ENCODE measurements at regions not wholly inside any gene's neighbourhood (a gene's known extent, or its start where the extent isn't known, plus 50 kb on each side); places are given as distances from the start of the nearest gene placed in this dataset.

DNA sequence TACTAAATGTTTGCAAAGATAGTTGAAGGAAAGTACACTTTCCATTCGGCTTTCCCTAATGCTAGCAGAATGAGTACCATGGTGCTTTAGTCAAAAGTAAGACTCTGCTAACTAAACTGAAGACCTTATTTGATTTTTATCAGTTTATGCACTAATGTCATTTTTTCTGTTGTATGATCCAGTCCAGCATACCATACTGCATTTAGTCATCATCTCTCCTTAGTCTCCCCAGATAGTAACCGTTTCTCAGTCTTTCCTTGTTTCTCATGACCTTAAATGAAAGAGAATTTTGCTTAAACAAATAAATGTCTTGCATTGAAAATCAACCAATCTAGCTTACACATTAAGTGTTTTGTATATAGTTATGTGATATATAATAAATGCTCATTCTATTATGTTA lies 529.5 kb upstream of the SEMA3D start:
- Histone ChIP-seq H3K27ac (no peak overlapping the region), H3K9me3 (ENCODE audit: low read depth, low read length) (no peaks in the 10 kb centered on the region), H3K36me3 (ENCODE audit: insufficient read depth, low read length) (no peaks in the 10 kb centered on the region), H3K9ac (ENCODE audit: insufficient read length) (no peak overlapping the region), H3K4me3 (no peak overlapping the region)
- DNase-seq (ENCODE audit: low read depth, low spot score) = no peak
- no peak for TF ChIP-seq FOXP2 (optimal IDR thresholded peaks at IDR 0.05; ENCODE audit: control extremely low read depth, extremely low read length, insufficient read depth)
- no peak for TF ChIP-seq EZH2 (IDR thresholded peaks at IDR 0.05)

DNA sequence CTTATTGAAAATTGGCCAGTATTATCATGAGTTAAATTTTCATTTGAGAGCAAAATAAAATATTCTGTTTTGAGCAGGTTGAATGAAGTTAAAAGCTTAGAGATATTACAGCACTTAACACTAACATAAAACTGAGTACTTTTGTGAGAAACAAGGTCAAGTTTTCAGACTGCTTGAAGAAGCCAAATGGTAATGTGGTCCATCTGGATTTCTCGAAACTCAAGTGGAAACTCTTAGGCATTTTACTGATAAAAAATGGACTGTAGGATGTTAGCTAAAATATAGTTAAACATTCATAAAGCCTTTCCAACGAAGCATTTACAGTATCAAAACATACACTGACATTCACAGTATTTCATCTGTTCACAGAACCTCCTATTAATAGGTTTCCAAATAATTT lies 528.1 kb upstream of the SEMA3D start:
- DNase-seq (ENCODE audit: low read depth, low spot score) = no peak
- no peaks in the 10 kb centered on the region for H3K36me3 ChIP-seq (ENCODE audit: insufficient read depth, low read length)
- H3K9ac ChIP-seq (ENCODE audit: insufficient read length) = no peak overlapping the region
- H3K4me3 ChIP-seq = no peak overlapping the region
- no peaks in the 10 kb centered on the region for H3K9me3 ChIP-seq (ENCODE audit: low read depth, low read length)
- no peak overlapping the region for H3K27ac ChIP-seq
- TF ChIP-seq EZH2 (IDR thresholded peaks at IDR 0.05) (no peak), FOXP2 (optimal IDR thresholded peaks at IDR 0.05; ENCODE audit: control extremely low read depth, extremely low read length, insufficient read depth) (no peak), POLR2AphosphoS5 (IDR thresholded peaks at IDR 0.05; ENCODE audit: borderline replicate concordance, low read depth, low read length) (no peak)

DNA sequence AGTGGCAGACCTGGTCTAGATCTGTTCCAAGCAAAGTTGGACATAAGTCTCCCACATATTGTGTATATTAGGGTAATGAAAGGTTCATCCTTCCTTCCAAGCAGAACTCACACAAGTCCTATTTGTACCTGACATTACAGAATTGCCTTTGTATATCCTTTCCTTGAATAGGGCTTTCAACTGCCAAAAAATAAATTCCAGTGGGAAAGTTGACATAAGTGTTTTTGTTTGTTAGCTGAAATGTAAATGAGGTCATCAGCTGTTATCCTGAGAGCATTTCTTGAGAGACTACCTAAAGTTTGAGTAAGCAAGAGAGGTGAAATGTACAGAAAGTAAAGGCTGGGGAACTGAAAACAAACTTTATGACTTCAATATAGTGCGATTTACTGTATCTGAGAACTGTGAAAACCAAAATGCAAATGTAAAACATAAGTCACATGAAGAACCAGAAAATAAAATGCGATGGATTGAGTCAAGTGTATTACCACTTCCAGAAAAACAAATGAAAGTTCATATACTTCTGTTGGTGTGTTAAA lies 527.3 kb upstream of the SEMA3D start:
- Histone ChIP-seq H3K36me3 (ENCODE audit: insufficient read depth, low read length) (no peaks in the 10 kb centered on the region), H3K9ac (ENCODE audit: insufficient read length) (no peak overlapping the region), H3K4me3 (no peak overlapping the region), H3K9me3 (ENCODE audit: low read depth, low read length) (no peaks in the 10 kb centered on the region), H3K27ac (no peak overlapping the region)
- TF ChIP-seq POLR2AphosphoS5 (IDR thresholded peaks at IDR 0.05; ENCODE audit: borderline replicate concordance, low read depth, low read length) (no peak), EZH2 (IDR thresholded peaks at IDR 0.05) (no peak), FOXP2 (optimal IDR thresholded peaks at IDR 0.05; ENCODE audit: control extremely low read depth, extremely low read length, insufficient read depth) (no peak)
- no peak for DNase-seq (ENCODE audit: low read depth, low spot score)

DNA sequence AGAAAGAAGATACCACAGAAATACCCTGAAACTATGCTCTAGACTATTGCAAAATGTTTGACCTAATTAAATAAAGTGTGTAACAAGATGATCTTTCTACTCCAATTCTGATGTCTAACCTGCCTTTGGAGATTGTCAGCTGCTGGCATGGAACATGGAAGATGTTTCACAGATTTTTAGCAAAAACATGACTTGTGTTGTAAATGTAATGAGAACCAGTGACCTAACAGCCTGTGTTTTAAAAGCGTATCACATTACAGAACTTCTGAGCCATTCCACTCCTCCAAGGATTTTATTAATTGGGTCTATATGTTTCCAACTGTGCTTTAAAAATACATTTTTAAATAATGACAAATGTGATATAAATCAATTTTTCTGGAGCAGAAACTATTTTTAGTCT lies 526.3 kb upstream of the SEMA3D start:
- DNase-seq (ENCODE audit: low read depth, low spot score) = no peak
- Histone ChIP-seq H3K27ac (no peak overlapping the region), H3K4me3 (no peak overlapping the region), H3K36me3 (ENCODE audit: insufficient read depth, low read length) (no peaks in the 10 kb centered on the region), H3K9ac (ENCODE audit: insufficient read length) (no peak overlapping the region), H3K9me3 (ENCODE audit: low read depth, low read length) (no peaks in the 10 kb centered on the region)
- TF ChIP-seq POLR2AphosphoS5 (IDR thresholded peaks at IDR 0.05; ENCODE audit: borderline replicate concordance, low read depth, low read length) (no peak), EZH2 (IDR thresholded peaks at IDR 0.05) (no peak), FOXP2 (optimal IDR thresholded peaks at IDR 0.05; ENCODE audit: control extremely low read depth, extremely low read length, insufficient read depth) (no peak)

DNA sequence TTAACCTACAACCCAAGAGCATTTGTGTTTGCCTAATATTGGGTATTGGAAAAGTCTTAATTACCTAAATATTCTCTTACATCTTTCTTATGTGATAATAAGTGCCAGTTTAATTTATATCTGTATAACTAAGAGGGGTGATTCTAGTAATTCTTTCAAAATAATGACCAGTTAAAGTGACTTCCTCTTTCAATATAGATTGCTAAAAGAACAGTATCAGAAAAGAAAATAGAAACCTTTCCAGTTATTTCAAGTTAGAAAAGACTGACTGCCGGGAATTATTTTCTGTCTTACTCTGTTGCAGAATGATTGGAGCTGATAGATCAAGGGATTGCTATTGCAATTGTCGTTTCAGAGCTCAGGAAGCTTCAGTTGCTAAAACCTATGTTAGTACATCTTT lies 525.0 kb upstream of the SEMA3D start:
- no peak for TF ChIP-seq FOXP2 (optimal IDR thresholded peaks at IDR 0.05; ENCODE audit: control extremely low read depth, extremely low read length, insufficient read depth)
- no peak for TF ChIP-seq EZH2 (IDR thresholded peaks at IDR 0.05)
- TF ChIP-seq POLR2AphosphoS5 (IDR thresholded peaks at IDR 0.05; ENCODE audit: borderline replicate concordance, low read depth, low read length) = no peak
- DNase-seq (ENCODE audit: low read depth, low spot score) = no peak
- no peaks in the 10 kb centered on the region for H3K9me3 ChIP-seq (ENCODE audit: low read depth, low read length)
- no peak overlapping the region for H3K9ac ChIP-seq (ENCODE audit: insufficient read length)
- no peak overlapping the region for H3K27ac ChIP-seq
- H3K4me3 ChIP-seq = no peak overlapping the region
- H3K36me3 ChIP-seq (ENCODE audit: insufficient read depth, low read length) = no peaks in the 10 kb centered on the region

DNA sequence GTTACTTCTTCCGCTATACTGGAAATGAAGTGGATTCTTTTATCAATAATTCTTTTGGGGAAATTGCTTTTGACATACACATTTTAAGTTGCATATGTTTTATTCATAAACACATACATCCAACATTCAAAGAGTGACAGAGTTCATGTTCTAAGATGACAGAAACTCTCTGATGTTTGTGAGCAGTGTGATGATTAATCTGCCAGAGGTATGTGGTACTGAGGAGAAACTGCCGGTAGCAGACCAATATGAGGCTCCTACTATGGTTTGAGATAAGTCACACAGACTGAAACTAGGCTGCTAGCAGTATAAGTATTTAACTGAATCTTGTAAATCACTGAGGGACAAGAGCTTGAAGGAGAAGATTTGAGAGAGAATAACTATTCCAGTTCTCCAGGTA lies 524.1 kb upstream of the SEMA3D start:
- H3K9ac ChIP-seq (ENCODE audit: insufficient read length) = no peak overlapping the region
- H3K27ac ChIP-seq = no peak overlapping the region
- TF ChIP-seq FOXP2 (optimal IDR thresholded peaks at IDR 0.05; ENCODE audit: control extremely low read depth, extremely low read length, insufficient read depth) = no peak
- TF ChIP-seq EZH2 (IDR thresholded peaks at IDR 0.05) = no peak
- TF ChIP-seq POLR2AphosphoS5 (IDR thresholded peaks at IDR 0.05; ENCODE audit: borderline replicate concordance, low read depth, low read length) = no peak
- H3K36me3 ChIP-seq (ENCODE audit: insufficient read depth, low read length) = no peaks in the 10 kb centered on the region
- no peak overlapping the region for H3K4me3 ChIP-seq
- DNase-seq (ENCODE audit: low read depth, low spot score) = no peak
- H3K9me3 ChIP-seq (ENCODE audit: low read depth, low read length) = no peaks in the 10 kb centered on the region

DNA sequence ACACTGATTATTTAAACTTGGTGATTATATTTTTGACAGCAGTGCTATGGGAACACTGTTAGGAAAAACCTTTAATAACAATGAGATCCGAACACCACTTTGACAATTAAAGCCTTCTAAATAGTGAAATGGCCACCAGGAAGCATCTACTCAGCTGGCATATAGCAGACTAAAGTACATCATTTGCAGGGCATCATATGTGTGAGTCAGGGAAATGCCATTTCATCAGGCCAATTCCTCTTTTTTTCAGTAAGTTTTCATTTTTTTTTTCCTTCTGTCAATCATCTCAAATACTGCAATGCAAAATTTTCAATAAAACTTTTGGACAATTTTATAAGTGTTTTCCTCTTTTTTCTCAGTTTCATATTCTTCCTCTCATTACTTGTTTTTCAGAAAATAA lies 521.4 kb upstream of the SEMA3D start:
- DNase-seq (ENCODE audit: low read depth, low spot score) = no peak
- Histone ChIP-seq H3K4me3 (no peak overlapping the region), H3K9ac (ENCODE audit: insufficient read length) (no peak overlapping the region), H3K36me3 (ENCODE audit: insufficient read depth, low read length) (no peaks in the 10 kb centered on the region), H3K27ac (no peak overlapping the region), H3K9me3 (ENCODE audit: low read depth, low read length) (no peaks in the 10 kb centered on the region)
- no peak for TF ChIP-seq FOXP2 (optimal IDR thresholded peaks at IDR 0.05; ENCODE audit: control extremely low read depth, extremely low read length, insufficient read depth)
- TF ChIP-seq EZH2 (IDR thresholded peaks at IDR 0.05) = no peak
- TF ChIP-seq POLR2AphosphoS5 (IDR thresholded peaks at IDR 0.05; ENCODE audit: borderline replicate concordance, low read depth, low read length) = no peak

DNA sequence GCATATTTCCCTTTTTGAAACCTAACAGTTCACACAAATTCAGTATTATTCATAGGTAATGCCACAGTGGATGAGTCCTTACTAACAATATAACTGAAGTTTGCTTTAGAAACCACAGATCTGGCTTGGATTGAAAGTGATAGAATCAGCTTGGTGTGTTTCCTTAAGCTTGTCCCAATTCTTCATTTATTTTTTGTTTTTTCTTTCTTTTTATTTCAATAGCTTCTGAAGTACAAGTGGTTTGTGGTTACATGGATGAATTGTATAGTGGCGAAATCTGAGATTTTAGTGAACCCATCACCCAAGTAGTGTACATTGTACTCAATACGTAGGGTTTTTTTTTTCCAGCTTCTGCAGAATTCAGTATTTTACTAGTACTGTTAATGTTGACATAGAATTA lies 518.2 kb upstream of the SEMA3D start:
- TF ChIP-seq EZH2 (IDR thresholded peaks at IDR 0.05) = no peak
- no peak for TF ChIP-seq POLR2AphosphoS5 (IDR thresholded peaks at IDR 0.05; ENCODE audit: borderline replicate concordance, low read depth, low read length)
- TF ChIP-seq FOXP2 (optimal IDR thresholded peaks at IDR 0.05; ENCODE audit: control extremely low read depth, extremely low read length, insufficient read depth) = no peak
- H3K4me3 ChIP-seq = no peak overlapping the region

DNA sequence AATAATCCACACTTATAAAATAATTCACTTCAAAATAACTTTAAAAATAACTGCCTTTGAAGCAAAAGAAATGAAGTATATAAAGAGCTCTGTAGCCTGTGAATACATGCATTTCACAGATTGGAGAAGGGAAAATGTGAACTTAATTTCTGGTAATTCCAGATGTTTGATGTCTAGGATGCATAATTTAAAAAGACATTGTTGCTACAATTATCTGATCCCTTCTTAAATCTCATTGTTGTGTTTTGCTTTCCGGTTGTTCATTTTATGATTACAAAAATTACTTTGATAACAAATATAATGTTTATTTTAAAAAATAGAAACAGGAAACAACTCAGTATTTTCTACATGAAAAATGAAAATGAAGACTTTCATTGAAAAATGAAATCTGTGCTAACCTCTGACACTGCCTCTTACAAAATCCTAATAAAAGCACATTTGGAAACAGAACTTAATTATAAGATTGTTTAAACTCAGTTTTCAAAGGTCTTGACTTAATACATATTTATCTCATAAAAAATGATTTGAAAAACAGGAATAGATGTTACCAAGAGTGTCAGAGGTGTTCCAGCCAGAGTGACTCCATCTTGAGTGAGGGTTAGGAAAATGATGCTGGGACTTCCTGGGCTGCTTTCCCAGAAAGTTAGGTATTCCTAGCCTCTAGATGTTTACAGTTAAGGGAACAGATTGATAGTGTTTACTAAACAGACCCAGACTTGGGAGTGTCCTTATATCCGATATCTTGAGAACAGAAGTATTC lies 516.6 kb upstream of the SEMA3D start:
- Histone ChIP-seq H3K9me3 (ENCODE audit: low read depth, low read length) (no peaks in the 10 kb centered on the region), H3K36me3 (ENCODE audit: insufficient read depth, low read length) (no peaks in the 10 kb centered on the region), H3K9ac (ENCODE audit: insufficient read length) (no peak overlapping the region), H3K4me3 (no peak overlapping the region), H3K27ac (no peak overlapping the region)
- TF ChIP-seq POLR2AphosphoS5 (IDR thresholded peaks at IDR 0.05; ENCODE audit: borderline replicate concordance, low read depth, low read length) (no peak), EZH2 (IDR thresholded peaks at IDR 0.05) (no peak), FOXP2 (optimal IDR thresholded peaks at IDR 0.05; ENCODE audit: control extremely low read depth, extremely low read length, insufficient read depth) (no peak)
- no peak for DNase-seq (ENCODE audit: low read depth, low spot score)

More for the DNA sequence above, 518.2 kb upstream of the SEMA3D start:
- no peak overlapping the region for H3K27ac ChIP-seq
- no peak for DNase-seq (ENCODE audit: low read depth, low spot score)
- no peaks in the 10 kb centered on the region for H3K36me3 ChIP-seq (ENCODE audit: insufficient read depth, low read length)
- no peaks in the 10 kb centered on the region for H3K9me3 ChIP-seq (ENCODE audit: low read depth, low read length)
- H3K9ac ChIP-seq (ENCODE audit: insufficient read length) = no peak overlapping the region

Measured in SK-N-MC (cell line).